GM12892 (cell line): ENCODE measurements at regions not wholly inside any gene's neighbourhood (a gene's known extent, or its start where the extent isn't known, plus 50 kb on each side); places are given as distances from the start of the nearest gene placed in this dataset.

Experiments used
- POLR2A ChIP-seq: IDR thresholded peaks from 2 replicates; pipeline ENCODE4 v1.6.1; 2011; ENCODE audit warnings: low read depth, low read length, control low read depth
- POLR2AphosphoS5 ChIP-seq: IDR thresholded peaks from 2 replicates; pipeline ENCODE4 v1.6.1; 2011; ENCODE audit warnings: low read depth, low read length, control low read depth
- TAF1 ChIP-seq: IDR thresholded peaks from 2 replicates; pipeline ENCODE4 v1.6.1; 2011; ENCODE audit warnings: low read depth, mild to moderate bottlenecking, control low read depth, low read length, borderline replicate concordance

DNA sequence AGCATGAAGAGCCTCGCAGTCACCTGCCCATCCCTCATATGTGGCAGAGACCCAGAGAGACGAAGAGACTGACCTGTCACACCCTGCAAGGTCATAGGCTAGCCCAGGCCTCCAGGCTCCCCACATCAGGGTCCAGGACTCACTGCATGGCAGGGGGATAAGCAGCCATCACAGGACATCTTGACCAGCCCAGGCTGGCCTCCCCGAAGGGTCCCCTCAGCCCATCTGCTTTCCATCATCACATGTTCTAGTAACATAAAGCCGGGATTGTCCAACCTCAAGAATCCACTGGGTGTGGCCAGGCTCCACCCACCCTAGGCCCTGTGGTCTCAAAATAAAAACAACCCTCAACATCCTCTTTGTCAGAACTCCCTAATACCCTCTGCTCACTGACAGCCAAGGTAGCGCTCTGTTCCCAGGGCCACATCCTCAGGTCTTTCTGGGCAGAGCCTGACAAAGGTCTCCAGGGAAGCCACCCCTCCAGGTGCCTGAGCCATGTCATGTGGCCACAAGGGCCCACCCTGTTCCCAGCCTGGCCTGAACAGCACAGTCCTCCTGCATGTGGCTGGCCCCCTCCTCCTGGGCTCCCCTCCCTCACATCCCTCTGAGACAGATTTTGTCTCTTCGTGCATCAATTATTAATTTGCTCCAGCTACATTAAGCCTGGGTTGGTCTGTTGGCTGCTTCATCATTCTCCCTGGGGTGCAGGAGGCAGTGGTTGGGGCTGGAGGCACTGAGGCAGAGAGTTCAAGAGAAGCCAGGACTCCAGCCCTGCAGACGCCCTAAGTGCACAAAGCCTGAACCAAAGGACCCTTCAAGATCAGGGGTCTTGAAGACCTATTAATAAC lies 131.8 kb upstream of the UNC5B start:
- no peak for TF ChIP-seq TAF1
- no peak for TF ChIP-seq POLR2A
- TF ChIP-seq POLR2AphosphoS5, result no peak
